Renal cortex interstitium (tissue), 11 donors: ENCODE measurements at regions not wholly inside any gene's neighbourhood (a gene's known extent, or its start where the extent isn't known, plus 50 kb on each side); places are given as distances from the start of the nearest gene placed in this dataset.

Experiments
- DNase-seq, 11 donors: peaks; one replicate each; pipeline ENCODE4 v3.0.0-alpha.2; 2013; ENCODE audit warnings: low read depth in 9 of 11, low spot score in 4 of 11; ENCODE audit errors: extremely low read depth in 1 of 11

DNA sequence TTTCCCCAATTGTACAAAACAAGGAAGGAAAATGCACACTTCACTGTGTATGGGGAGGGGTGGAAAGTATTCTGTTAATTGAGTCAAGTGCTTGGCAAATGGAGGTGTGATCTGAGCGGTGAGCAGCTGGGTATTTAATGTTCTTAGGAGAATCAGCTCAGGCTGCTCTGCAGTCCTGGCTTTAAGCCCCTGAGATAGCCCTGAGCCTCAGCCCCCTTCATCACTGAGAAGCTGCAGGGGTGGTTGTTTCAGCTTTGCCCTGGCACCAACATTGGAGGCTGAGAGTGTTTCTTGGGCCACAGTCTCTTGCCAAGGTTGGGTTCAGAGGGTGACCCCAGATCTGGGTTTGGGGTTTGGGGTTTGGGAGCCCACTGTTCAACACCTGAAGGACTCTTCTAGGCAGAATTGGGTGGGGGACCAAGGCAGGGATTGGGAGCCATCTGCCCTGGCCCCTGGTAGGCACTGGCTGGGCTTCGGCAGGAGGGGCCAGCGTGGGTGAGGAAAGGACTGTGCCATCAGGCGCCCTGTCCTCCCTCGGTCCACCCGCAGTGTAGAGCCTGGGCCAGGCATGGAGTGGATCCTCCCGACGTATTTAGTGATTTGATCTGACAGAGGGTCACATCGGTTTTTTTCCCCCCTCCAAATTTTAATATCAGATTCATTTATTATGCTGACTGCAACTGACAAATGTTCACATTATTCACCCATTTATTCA lies 66.7 kb upstream of the ZNF536 start:
- DNase-seq, result no peak

DNA sequence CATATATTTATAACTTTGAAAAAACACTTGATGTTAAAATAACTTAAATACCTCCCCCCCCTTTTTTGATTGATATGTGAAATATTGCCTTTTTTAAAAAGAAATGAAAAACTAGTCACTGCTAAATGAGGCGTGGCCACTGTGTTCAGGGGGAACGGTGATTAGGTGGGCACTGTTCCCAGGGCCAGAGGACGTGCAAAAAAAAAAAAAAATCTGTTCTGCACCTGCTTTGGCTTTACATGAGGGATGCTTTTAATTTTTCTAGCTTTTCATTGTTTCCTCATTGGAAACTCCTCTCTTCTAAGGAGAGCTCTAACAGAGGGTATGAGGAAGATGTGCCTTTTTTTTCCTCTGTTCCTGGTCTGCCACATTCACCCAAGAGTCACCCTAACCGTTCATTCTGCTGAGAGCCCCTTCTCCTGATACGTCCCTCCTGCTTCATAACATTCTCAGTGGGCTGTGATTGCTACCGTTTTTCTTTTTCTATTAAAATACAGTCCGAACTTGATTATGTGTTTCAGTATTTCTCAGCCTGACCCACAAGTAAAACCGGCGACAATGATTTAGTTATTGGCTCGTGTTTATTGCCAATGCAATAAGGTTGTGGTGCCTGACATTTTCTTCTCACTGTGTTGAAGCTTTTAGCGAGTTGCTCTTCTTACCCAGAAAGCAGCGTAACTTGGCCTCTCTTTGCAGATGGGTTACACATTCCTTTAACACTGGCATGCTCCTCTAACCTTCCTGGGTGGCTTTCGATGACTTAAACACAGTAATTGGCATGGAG lies 64.8 kb upstream of the ZNF536 start:
- DNase-seq, result no peak

DNA sequence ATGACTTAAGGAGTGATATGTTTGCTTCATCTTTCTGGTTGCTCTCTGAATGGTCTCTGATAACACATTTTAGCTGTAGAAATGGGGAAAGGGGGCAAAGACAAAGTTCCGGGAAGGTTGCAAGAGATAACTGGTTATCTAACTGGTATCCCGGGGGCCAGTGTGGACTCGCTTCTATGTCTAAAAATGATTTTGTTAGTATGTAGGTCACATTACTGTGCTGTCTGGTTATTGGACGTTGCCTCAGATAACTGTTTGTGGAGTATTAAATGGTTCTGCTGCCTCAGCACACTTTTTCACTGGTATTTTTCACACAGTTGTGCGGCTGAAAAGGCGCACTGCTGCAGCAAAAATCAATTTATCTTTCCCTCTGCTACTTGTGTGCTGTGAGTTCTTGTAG lies 63.0 kb upstream of the ZNF536 start:
- DNase-seq, result no peak

DNA sequence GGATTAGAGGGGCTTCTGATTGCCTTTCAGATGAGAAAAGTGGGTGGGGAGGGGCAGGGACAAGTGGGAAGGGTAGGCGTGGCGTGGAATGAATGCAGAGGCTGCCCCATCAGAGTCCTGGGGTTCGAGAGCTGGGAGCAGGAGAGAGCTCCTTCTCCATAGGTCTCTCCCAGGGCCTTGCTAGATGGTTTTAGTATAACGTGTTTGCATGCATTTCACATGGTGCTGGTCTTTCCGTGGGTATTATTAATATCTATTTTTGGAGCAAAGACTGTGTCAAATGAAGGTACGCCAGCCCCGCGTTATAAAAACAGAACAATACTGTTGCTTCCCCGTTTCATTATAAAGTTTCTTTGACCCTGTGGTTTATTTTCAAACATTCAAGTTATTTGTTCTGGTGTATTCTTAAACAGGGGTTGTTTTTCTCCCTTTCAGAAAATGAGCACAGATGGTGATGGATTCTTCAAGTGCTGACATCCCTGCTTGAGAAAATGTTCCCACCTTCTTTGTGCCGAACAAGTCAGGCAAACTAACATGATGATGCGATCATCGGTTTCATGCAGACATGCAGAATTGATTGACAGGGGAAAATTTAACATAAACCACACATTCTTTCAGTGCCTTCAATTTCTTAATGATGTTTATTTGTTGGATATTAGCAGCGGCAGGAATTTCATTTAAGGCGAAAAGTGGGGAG lies 62.1 kb upstream of the ZNF536 start:
- no peak for DNase-seq

DNA sequence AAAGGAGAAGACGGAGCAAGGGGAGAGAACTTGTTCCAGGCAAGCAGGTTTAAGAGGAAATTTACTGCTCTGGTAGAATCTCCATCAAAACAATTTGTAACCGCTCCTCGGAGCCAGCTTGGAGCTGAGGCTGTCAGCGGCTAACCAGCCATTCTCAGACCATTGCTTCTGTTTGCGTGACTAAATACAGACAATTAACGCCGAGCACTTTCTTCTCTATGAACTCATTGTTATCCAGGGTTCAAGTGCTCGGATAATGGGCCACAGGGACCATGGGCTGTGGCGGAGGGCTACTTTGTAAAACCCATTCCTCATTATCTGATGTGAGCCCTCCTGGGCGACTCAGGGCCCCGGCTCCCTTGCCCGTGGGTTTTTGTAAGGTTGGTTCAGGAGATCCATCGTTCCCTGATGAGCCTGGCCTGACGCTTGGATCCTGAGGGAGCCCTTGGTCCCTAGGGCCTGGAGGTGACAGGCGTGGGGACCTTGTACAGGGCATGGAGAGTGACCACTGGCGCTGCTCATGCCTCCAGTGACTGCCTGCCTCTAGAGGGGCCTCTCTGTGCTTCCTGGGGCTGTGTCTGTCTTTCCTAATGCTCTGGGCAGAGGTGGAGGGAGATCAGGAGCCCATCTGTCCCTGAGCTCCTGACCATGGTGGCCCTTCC lies 61.5 kb upstream of the ZNF536 start:
- DNase-seq, result no peak

DNA sequence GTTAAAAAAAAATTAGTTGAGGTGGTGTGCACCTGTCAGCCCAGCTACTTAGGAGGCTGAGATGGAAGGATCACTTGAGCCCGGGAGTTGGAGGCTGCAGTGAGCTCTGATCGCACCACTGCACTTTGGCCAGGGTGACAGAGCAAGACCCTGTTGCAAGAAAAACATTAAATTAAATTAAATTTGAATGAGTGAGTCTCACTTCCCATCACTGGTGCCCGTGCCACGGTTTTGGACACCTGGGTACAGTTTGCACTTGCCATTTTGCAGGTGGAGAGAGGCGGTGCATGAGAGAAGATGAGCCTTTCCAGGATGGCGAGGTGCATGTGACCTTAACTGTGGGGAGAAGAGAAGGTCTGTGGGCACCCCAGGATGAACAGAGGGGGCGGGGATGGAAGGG lies 60.3 kb upstream of the ZNF536 start:
- no peak for DNase-seq

DNA sequence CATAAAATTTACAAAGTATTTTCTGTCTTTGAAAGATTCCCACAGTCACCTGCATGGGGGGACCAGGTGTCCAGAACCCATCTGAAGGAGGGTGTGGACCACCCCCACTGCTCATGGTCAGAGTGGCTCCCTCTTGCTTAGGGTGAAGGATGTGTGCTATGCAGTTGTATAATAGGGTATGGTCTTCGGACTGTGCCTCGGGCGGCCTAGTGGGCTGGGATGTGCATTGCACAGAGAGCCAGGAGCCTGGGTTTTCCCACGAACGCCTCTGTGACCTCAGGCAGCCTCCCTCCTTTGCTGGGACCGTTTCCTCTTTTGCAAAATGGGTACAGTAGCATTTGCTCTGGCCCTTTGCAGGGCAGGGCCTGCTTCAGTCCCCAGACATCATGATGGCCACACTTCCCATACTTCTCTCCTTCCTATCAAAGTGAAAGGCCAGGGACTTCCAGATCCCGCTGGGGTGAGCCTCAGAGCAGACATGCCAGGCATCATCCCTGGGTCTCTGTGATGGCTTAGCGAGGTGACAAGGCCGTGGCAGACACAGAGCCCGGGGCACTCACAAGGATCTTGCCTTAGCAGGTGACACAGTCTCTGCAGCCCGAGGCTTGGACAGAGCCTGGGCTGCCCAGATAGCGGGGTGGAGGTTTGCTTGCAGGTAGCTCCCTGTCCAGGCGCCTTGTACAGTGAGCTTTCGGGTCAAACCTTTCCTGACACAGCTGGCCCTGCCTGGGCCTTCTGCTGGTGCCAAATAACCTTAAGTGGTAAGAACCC lies 59.4 kb upstream of the ZNF536 start:
- no peak for DNase-seq

DNA sequence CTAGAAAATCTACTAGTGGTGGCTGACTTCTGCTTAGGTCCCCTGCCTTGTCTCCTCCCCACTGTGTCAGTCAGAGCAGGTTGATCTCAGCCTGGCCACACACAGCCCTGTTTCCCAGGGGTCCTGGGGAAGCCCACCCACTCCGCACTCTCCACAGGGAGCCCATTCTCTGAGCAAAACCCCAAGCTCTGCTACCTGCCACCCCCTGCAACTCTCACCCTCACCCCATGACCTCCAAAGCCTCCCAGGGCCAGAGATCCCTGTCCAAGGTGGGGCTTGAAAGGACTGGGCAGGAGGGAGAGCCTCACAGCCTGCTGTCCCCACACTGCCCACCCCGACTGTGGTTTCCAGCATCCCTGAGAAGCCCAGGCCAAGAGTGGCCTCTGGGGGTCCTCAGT lies 58.8 kb upstream of the ZNF536 start:
- DNase-seq, result no peak

DNA sequence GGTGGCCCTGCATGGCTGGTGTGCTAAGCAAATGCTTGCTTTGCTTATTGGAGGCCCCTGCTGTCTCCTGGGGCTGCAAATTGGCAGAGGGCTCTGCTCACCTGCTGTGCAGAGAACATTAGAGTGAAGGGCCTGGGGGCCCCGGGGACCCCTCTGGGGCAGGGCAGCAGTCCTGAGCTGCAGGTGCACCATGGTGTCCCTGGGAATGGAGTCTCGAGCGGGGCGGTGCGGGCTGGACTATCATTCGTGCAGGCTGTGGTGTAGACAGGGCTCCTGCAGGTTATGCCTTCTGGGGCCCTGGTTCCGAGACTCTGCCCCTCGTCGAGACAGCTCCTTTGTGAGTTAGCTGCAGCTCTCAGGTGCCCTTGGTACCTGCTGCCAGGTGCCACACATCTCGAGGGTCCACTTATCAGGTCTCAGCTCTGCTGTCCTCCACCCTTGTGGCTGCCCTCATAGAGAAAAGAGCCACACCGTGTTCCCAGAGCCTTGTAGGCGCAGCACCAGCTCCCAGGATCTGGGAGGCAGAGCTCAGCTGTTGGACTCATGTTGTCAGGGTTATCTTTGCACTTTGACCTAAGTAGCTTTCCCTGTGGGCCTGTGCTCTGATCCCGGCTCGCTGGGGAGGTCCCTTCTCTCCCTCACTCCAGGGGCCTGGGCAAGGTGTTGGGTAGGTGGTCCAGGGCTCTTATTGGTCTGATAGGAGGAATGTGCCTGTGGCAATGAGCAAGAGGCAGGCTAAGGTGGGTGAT lies 58.0 kb upstream of the ZNF536 start:
- no peak for DNase-seq

DNA sequence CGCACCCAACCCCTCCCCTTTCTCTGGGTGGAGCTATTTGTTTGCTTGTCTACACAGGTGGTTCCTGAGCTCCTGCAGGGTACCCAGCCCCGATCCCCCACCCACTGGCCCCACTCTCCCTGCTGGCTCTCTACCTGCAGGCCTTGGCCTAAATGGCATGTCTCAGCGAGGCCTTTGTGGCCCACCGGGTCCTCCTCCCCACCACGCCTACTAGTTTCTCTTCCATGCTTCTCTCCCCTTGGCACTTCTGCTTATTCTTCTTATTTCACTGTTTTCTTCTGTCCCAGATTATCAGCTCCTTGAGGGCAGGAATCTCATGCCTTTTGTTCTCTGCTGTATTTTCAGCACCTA lies 57.4 kb upstream of the ZNF536 start:
- DNase-seq, result no peak

DNA sequence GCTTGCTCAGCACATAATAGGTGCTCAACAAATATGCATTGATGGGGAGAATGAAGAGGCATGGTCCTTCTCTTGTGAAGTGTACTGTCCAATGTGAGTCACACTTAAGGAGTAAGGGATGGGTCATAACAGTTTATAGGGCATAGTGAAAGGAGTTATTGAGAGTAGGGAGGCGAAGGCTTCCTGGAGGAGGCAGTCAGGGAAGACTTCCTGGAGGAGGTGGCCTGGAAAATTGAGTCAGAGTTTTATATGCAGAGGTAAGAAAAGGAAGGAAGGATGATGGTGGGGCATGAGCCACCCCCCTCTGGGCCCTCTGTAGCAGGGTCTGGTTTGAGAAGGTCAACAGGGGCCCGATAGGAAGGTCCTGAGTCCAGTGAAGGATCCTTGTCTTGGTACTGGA lies 57.0 kb upstream of the ZNF536 start:
- no peak for DNase-seq

DNA sequence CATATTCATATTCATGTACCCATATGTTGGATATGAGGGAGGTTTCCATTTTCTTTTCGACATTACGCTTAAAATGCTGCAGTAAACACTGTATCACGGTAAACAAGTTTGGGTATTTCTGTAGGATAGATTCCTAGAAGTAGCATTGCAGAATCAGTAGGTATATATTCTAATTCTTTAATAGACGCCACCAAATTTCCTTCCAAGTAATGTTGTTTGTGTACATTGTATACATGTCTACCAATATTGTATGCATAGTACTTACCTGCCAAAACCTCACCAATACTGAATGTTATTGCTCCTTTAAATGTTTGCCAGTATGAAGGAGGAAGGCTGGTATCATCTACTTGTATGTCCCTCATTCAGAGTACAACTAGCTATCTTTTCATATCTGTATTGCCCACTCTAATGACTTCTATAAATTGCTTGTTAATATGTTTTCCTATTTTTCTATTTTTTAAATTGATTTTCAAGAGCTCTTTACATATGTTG lies 56.1 kb upstream of the ZNF536 start:
- DNase-seq, result no peak

DNA sequence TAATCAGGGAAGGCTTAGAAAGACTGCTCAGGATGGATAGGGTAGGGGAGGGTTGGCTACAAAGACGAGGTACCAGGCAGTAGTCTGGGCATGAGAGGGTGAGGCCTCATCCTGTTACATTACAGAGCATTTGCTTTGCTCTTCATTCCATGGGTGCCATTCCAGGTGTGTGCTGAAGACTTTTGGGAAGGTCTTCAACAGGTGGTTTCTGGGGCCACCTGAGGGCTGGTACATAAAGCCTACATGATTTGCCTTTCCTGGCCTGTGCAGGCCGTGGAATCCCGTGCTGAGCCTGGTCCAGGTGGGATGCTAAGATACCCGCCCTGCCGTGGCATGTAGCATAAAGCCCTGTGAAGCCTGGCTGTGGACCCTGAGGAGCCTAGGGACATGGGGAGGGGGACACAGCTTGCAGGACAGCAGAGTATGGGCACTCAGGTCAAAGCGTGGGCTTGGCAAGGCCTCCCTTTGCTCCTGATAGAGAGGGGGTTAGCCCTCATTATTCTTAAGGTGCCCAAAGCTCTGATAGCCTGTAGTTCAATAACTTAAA lies 55.6 kb upstream of the ZNF536 start:
- no peak for DNase-seq

DNA sequence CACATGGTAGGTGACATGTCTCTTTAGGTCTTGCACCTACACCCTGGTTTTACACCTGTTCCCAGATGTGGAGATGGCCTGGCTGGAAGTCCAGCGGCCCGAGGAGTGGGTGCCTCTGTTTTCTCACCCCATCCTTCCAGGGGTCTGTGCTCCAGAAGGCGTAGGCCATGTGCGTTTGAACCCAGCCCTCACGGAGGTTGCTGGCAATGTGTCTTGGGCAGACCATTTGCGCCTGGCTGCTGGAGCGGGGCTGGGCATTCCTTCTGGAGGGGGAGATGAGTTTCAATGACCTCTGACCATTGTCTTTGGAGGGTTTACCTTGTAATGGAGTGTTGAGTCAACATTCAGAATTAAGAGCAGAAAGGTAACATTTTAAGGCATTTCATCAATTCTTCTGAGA lies 54.8 kb upstream of the ZNF536 start:
- DNase-seq, result no peak

DNA sequence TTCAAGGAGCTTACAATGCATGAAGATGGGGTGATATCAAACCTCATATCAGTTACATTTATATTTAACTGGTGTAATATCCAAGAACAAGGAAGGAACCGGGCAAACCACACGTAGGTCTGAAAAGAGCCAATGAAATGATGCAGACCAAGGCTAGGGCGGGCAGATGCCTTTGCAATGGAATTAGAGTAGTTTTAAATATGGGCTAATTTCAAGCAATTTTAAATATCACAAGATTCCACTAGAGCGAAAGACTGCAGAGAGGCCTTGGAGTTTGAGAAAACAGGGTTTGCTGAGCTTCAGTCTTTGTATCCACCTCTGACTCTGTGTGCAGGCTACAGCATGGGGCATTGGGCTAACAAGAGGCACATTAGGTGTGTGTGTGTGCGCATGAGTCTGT lies 53.9 kb upstream of the ZNF536 start:
- DNase-seq, result no peak

DNA sequence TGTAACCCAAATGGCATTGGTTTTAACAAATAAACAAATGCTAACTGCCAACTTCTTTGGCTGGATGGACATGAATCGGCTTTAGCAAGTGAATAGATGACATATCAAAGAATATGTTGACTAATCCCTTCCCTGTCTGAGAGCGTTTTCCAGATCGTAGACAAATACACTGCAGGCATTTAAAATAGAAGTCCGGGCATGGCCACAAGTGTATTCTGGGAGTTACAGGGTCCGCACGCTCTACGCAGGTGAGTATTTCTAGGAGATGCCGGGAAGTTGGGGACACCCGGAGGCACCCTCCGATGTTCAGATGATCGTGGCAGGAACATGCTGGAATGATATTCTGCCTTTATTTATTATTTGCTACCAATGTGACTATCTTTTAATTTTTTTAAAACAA lies 53.2 kb upstream of the ZNF536 start:
- no peak for DNase-seq

DNA sequence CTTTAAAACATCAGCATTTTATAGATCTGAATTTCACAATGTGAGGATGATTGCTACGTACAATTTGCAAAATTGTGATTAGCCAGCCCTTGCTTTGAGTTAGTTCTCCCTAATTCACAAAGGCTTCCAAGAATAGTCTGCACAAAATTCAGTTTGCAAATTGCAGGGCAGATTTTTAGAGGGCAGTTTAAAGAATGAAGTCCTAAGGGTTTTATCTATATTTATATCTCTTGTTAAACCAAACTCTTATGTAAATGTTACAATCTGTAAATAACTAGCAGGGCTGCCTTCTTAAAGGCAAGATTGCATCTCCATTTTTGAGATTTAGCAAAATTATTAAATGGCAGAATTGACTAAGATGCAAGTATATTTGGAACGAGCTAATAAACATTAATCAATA lies 52.8 kb upstream of the ZNF536 start:
- no peak for DNase-seq

DNA sequence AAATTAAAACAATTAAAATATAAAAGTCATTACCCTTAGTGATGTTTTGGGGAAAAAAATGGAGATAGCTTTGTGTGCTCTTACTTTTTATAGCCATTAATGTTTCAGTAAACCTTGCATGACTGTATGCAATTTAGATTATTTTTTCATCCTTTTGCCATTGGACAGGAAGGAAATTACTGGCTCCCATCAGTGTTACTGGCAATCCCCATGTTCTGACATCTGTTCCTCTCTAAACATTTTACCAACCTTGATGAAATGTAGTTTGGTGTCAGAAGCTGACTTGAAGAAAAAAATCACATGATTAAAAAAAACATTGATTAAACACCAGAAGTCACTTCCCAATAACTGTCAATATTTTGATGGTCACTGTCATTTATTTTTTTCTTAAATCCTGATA lies 52.3 kb upstream of the ZNF536 start:
- DNase-seq, result no peak
